ENCODE measurements at regions not wholly inside any gene's neighbourhood (a gene's known extent, or its start where the extent isn't known, plus 50 kb on each side); places are given as distances from the start of the nearest gene placed in this dataset.
"Not testable (repeated sequence)": the region's sequence is repeated elsewhere in the genome, so short reads cannot be mapped to it uniquely, and the experiment has no call there.

GRCh38 chrX:150238632-150239382, 124.3 kb upstream of the MAMLD1 start:
- no peak for DNase-seq (ENCODE audit: low read depth)

DNA sequence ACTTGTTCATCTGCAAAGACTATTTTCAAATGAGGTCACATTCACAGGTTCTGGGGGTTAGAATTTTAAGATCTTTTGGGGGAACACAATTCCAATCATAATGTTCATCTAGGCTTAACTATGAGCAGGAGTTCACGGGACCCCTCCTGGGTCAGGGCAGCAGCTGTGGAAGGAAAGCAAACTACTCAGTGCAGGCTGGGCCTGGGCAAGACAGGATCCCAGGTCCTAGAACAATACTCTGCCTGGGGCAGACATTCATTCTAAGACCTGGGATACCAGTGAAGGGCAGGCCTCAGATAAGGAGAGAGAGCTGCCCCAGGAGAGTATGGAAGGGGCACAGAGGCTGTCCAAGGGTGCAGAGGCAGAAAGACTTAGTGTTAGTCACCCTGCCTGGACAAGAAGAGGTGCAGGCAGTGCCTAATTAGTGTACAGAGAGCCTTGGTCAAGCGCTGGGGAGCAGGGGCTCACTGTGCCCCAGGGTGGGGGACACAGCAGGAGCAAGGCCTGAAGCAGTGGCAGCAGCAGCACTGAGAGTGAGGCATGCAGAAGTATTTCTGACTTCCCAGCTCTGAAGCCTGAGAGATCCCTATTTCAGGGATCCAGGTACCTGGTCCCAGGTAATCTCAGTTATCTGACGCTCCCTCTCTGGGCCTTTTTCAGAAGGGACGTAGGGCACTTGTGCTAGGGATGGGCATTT, 123.0 kb upstream of the MAMLD1 start:
- DNase-seq (ENCODE audit: low read depth): no peak

GRCh38 chrX:150240643-150240970, 122.5 kb upstream of the MAMLD1 start:
- no peak for DNase-seq (ENCODE audit: low read depth)

DNA sequence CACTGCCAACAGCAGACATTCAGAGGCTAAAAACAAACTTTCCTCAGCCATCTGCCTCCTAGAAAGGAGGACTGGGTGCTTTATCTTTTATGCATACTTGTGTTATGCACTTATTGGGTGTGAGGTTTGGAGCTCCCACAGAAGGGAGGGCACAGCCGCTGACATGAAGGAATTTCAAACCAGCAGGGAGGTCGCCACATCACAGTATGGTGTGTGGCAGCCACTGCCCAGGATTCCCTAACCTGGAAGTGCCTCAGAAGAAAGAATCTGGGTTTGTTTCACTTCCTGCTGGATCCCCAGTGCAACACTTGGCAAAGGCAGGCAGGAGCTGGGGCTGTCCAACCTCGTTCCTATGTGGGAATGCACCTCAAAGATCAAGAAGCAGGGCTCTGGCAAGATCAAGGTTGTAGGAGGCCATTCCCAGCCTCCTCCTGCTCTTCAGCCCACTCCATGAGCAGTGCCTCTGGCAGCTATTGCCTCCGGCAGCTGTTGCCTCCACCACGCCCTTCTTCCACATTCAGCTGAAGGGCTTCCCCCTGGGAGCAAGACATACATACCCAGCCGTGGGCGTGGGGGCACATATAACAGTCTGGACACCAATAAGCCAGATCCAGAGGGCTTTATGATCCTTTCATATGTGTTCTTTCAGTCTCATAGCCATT, 109.0 kb upstream of the MAMLD1 start:
- no peak for DNase-seq (ENCODE audit: low read depth)

- no peak for DNase-seq (ENCODE audit: low read depth)
Observed at GRCh38 chrX:150254909-150255308, 108.2 kb upstream of the MAMLD1 start.

DNA sequence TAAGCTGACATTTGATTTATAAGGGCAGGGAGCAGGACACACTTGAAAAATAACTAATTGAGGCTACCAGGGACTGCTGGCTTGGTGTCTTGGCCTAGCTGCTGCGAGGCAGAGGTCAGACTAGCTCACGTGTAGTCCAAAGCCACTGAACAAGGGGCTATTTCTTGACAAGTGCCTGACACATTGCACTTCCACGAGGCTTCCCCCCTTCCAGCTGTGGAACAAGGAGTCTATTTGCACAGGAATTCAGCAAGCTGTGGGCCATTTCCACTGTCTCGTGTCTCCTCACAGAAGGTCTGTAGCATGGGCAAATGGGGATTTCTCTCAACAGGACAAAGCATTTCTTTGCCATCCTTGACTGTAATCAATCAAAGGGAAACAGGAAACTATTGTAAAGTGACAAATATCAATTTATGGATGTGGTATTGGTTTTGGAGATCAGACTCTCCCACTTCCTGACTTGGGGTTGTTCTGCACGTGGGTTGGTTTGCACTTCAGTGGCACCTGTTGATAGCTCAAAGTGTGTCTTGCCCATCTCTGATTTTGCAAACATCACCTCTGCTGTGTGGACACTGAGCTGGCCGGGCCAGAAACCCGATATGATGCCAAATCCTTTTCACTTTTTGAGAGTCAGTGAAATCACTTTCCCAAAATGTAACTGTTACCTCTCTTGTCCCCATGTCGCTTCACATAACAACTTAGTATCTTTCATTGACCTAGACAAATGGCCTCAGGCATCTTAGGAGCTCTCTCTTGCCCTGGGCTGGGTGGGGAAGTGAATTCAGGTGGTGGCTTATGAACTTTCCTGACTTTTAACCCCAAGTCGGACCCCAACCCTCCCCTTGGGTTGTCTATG, 107.4 kb upstream of the MAMLD1 start:
- no peak for DNase-seq (ENCODE audit: low read depth)

- DNase-seq (ENCODE audit: low read depth): no peak
Observed at GRCh38 chrX:150256297-150256650, 106.8 kb upstream of the MAMLD1 start.

DNA sequence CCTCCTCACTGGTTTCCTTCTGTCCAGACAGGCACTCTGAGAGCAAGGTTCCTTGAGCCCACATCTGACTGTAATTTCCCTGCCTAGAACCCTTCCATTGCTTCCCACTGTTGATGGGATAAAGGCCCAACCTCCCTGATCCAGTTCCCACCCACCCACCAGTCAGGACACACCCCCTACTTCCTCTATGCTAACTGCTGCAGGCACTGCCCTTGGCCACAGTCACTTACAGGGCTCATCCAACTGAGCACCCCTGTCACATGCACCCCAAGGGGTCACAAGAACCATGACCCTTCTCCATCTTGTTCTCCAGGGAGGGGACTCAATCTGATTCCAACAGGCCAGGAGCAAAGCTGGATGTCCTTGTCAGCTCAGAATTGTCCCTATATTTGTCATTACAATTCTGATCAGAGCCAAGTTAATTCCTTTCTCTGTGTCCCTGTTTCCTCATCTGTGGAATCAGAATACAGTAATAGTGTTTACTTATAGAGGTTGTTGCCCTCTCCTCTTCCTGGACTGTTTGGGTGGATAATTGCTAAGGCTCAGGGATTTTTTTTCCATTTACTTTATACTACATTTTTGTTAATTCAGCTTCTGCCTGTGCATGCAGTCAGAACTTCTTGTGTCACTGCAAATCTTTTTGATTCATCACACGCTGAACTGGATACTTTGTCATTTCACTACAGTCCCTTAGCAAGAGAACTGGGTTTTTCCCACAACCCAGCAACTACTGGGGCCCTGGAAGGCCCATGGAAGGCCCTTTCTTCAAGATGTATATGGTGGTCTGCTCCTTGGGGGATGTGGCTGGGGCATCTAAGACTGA, 105.6 kb upstream of the MAMLD1 start:
- no peak for DNase-seq (ENCODE audit: low read depth)

GRCh38 chrX:150258176-150258425, 105.0 kb upstream of the MAMLD1 start:
- DNase-seq (ENCODE audit: low read depth): no peak

- DNase-seq (ENCODE audit: low read depth): peak; percentile 3
Observed at GRCh38 chrX:150258463-150259430, 104.4 kb upstream of the MAMLD1 start.

GRCh38 chrX:150262456-150262855, 100.7 kb upstream of the MAMLD1 start:
- no peak for DNase-seq (ENCODE audit: low read depth)

GRCh38 chrX:150268839-150269355, 94.2 kb upstream of the MAMLD1 start:
- DNase-seq (ENCODE audit: low read depth): no peak

DNA sequence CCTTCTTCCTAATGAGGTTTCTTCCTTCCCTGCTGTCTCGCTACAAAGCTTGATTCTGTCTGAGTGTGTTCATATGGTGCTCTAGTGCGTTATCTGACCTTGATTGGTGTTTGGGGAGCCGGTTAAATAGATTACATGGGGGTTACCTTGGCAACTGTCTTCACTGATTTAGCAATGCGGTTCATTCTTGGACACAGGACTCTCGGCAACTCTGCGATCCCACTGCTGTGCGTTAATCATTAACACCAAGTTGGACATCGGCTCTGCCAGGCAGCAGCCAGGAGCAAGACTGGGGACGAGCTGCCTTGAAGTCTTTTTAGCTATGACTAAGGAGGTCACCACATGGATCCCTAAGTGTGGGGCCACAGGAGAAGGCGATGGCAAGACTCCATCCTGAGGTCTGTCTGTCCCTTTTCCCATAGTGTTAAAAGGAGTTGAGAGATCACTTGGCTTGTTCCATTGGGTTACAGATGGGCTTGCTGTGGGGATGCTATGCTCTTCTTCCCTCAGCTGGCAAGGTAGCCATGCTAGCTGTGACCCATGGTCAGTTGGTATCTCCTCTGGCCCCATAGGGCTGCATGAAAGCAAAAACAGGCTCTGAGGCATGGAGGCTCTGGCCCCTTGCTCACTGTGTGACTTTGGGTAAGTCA, 93.4 kb upstream of the MAMLD1 start:
- no peak for DNase-seq (ENCODE audit: low read depth)

DNA sequence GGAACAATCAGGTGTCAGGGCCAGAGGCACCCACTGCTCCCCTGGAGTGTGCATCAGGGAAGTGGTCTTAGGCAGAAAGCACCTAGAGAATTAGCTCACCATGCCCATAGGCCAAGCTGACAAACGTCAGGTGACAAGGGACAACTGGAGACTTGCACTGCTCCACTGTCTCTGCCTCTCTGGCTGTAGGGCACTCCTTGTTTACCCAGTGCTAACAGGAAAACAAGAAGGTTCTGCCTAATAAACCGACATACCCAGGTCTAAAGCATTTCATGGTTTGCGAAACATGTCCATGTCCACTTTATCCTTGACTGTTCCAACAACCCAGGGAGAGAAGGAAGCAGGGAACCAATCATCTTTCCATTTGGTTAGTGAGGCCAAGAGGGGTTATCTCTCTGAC, 92.5 kb upstream of the MAMLD1 start:
- DNase-seq (ENCODE audit: low read depth): no peak

DNA sequence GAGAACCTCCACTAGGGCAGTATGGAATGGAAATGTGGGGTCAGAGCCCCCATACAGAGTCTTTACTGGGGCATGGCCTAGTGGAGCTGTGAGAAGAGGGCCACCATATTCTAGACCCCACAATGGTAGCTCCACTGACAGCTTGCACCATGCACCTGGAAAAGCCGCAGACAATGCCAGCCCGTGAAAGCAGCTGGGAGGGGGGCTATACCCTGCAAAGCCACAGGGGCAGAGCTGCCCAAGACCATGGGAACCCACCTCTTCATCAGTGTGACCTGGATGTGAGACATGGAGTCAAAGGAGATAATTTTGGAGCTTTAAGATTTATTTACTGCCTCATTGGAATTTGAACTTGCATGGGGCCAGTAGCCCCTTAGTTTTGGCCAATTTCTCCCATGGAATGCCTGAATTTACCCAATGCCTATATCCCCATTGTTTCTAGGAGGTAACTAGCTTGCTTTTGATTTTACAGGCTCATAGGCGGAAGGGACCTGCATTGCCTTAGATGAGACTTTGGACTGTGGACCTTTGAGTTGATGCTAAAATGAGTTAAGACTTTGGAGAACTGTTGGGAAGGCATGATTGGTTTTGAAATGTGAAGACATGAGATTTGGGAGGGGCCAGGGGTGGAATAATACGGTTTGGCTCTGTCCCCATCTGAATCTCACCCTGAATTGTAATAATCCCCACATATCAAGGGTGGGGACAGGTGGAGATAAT, 89.4 kb upstream of the MAMLD1 start:
- DNase-seq (ENCODE audit: low read depth): not testable (repeated sequence)

DNA sequence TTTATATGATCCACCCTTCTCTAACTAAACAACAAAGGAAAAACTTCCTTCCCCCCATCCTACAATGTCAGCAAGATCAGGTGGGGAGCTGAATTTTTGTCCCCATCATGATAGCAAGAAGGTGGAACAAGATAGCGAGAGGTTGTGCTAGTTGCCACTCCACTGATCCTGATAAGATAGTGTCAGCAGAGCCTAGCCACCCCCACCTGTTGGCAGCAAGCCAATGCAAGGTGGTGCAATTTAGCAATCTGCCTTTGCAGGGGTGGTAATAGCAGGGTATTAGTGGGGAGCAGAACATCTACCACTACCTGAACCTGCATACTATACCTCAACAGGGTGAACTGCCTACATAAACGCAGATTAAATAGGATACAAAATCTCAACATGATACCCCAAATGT, 80.2 kb upstream of the MAMLD1 start:
- no peak for DNase-seq (ENCODE audit: low read depth)

DNA sequence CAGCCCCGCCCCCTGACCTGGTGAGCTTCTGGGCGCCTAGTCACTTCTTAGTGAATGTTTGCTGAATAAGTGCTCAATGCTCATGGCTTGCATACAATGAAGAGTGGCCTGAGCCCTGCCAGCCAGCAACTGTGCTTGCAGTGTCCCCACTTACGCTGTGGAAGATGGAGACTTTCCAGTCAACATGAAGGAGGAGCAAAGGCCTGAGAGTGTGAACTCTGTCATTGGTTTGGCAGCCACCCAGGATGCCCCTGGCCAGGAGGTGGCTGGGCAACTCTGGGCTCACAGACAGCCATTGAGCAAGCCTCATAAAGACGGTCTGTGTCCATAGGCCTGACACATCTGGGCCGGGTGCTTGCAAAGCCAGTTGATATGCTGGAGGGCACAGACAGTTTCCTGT, 72.1 kb upstream of the MAMLD1 start:
- no peak for DNase-seq (ENCODE audit: low read depth)

DNA sequence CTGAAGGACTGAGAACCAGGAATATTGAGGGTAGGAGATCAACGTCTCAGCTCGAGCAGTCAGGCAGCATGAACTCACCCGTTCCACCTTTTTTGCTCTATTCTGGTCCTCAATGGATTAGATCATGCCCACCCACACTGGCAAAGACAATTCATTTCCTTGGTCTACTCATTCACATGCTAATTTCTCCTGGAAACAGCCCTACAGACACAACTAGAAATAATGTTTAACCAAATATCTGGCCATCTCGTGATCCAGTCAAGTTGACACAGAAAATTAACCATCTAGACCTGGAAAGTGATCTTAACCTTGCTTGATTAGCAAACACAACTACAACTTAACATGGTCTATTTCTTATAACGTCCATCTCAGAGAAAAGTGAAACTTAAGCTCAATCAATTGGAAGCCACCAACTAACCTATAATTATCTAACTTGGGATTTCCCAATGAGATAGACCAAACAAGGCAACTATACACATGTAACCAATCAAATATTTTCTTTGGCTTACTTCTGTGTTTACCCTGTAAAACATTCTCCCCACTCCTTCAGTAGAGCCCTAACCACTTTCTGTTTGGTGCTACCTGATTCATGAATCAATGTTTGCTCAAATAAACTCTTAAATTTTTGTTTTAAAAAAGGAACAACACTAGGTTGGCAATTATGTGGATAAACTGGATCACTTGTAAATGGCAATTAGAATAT, 69.7 kb upstream of the MAMLD1 start:
- DNase-seq (ENCODE audit: low read depth): no peak
